GM23338 (cell line): ENCODE measurements at regions not wholly inside any gene's neighbourhood (a gene's known extent, or its start where the extent isn't known, plus 50 kb on each side); places are given as distances from the start of the nearest gene placed in this dataset.

ENCODE experiments used
- ATAC-seq: fragments of 200-7000 bp; cut with Tn5 transposase; 3 replicates; pipeline ENCODE4 v1.9.1; 2020
- DNase-seq: peaks from one replicate; pipeline ENCODE4 v3.0.0-alpha.2; 2015; ENCODE audit warnings: low spot score
- H2AFZ ChIP-seq: fragments of 200-600 bp; sonication (generic); 2 replicates; pipeline ENCODE4 v1.8.0; 2016; ENCODE audit warnings: antibody characterized with exemption, mild to moderate bottlenecking, moderate library complexity
- H3F3A ChIP-seq: fragments of 200-600 bp; sonication (generic); replicated peaks from 2 replicates; pipeline ENCODE4 v1.8.0; 2017; ENCODE audit warnings: antibody characterized with exemption, mixed run types, low read depth
- H3K27ac ChIP-seq: fragments of 200-600 bp; sonication (generic); 2 replicates; pipeline ENCODE4 v1.6.1; 2016; ENCODE audit warnings: low read depth
- H3K27me3 ChIP-seq: fragments of 200-600 bp; sonication (generic); 2 replicates; pipeline ENCODE4 v1.8.0; 2016; ENCODE audit warnings: mild to moderate bottlenecking, mixed run types, moderate library complexity; ENCODE audit not compliant: insufficient read depth
- H3K36me3 ChIP-seq: fragments of 200-600 bp; sonication (generic); 2 replicates; pipeline ENCODE4 v1.8.0; 2016; ENCODE audit warnings: mild to moderate bottlenecking; ENCODE audit not compliant: insufficient read depth
- H3K4me1 ChIP-seq: fragments of 200-600 bp; sonication (generic); 2 replicates; pipeline ENCODE4 v1.8.0; 2016; ENCODE audit warnings: mild to moderate bottlenecking, moderate library complexity; ENCODE audit not compliant: insufficient read depth
- H3K4me2 ChIP-seq: fragments of 200-600 bp; sonication (generic); 2 replicates; pipeline ENCODE4 v1.7.1; 2017; ENCODE audit warnings: mixed run types
- H3K4me3 ChIP-seq: fragments of 200-600 bp; sonication (generic); 2 replicates; pipeline ENCODE4 v1.6.1; 2016; ENCODE audit warnings: mixed run types
- H3K79me2 ChIP-seq: fragments of 200-600 bp; sonication (generic); replicated peaks from 2 replicates; pipeline ENCODE4 v1.8.0; 2017; ENCODE audit warnings: mild to moderate bottlenecking; ENCODE audit not compliant: insufficient read depth
- H3K9me2 ChIP-seq: fragments of 200-600 bp; sonication (generic); 2 replicates; pipeline ENCODE4 v1.8.0; 2017; ENCODE audit not compliant: insufficient read depth
- H4K20me1 ChIP-seq: fragments of 200-600 bp; sonication (generic); replicated peaks from 2 replicates; pipeline ENCODE4 v1.8.0; 2017; ENCODE audit warnings: mild to moderate bottlenecking; ENCODE audit not compliant: insufficient read depth
- H3K27ac Mint-ChIP-seq: 2 replicates; pipeline ENCODE4 v1.8.0; 2020; ENCODE audit warnings: inconsistent platforms, mild to moderate bottlenecking, moderate library complexity, mixed read lengths
- H3K27me3 Mint-ChIP-seq: 3 replicates; pipeline ENCODE4 v1.8.0; 2022; ENCODE audit warnings: low read depth, mild to moderate bottlenecking, moderate library complexity, mixed read lengths, inconsistent platforms; ENCODE audit not compliant: insufficient read depth, poor library complexity
- H3K36me3 Mint-ChIP-seq: 3 replicates; pipeline ENCODE4 v1.8.0; 2021; ENCODE audit warnings: low read depth, mild to moderate bottlenecking, inconsistent platforms, moderate library complexity, mixed read lengths
- H3K4me1 Mint-ChIP-seq: 3 replicates; pipeline ENCODE4 v1.8.0; 2020; ENCODE audit warnings: mild to moderate bottlenecking, inconsistent platforms, mixed read lengths
- H3K4me3 Mint-ChIP-seq: 3 replicates; pipeline ENCODE4 v1.8.0; 2021; ENCODE audit warnings: moderate library complexity, mild to moderate bottlenecking, inconsistent platforms, mixed read lengths
- H3K9me3 Mint-ChIP-seq: 3 replicates; pipeline ENCODE4 v1.8.0; 2020; ENCODE audit warnings: moderate library complexity, mild to moderate bottlenecking, inconsistent platforms, mixed read lengths
- CREB1 ChIP-seq: fragments of 250-450 bp; sonication (Bioruptor Pico); IDR thresholded peaks from 2 replicates; pipeline ENCODE4 v1.5.0; 2020; ENCODE audit warnings: low read depth, mild to moderate bottlenecking, moderate library complexity
- EZH2 ChIP-seq: fragments of 200-600 bp; sonication (generic); IDR thresholded peaks from one replicate; pipeline ENCODE4 v1.8.0; 2017; ENCODE audit warnings: antibody characterized with exemption, mild to moderate bottlenecking, low read depth; ENCODE audit not compliant: unreplicated experiment
- EZH2phosphoT487 ChIP-seq: fragments of 200-600 bp; sonication (generic); IDR thresholded peaks from one replicate; pipeline ENCODE4 v1.8.1; 2018; ENCODE audit warnings: antibody characterized with exemption; ENCODE audit not compliant: unreplicated experiment
- JUNB ChIP-seq: IDR thresholded peaks from one replicate; pipeline ENCODE4 v1.6.1; 2016; ENCODE audit warnings: antibody characterized with exemption; ENCODE audit not compliant: unreplicated experiment
- NANOG ChIP-seq: IDR thresholded peaks from 2 replicates; pipeline ENCODE4 v1.6.1; 2016; ENCODE audit warnings: antibody characterized with exemption, borderline replicate concordance
- POLR2AphosphoS5 ChIP-seq: IDR thresholded peaks from 2 replicates; pipeline ENCODE4 v1.6.1; 2016; ENCODE audit warnings: antibody characterized with exemption, low read depth
- STAT1 ChIP-seq: IDR thresholded peaks from one replicate; pipeline ENCODE4 v1.6.1; 2016; ENCODE audit warnings: antibody characterized with exemption; ENCODE audit not compliant: unreplicated experiment
- ZNF114 ChIP-seq: fragments of 250-450 bp; sonication (Bioruptor Pico); IDR thresholded peaks from 2 replicates; pipeline ENCODE4 v1.5.0; 2020; ENCODE audit warnings: mild to moderate bottlenecking, moderate library complexity
- ZNF331 ChIP-seq: fragments of 250-450 bp; sonication (Bioruptor Pico); IDR thresholded peaks from 2 replicates; pipeline ENCODE4 v1.5.0; 2020; ENCODE audit warnings: low read depth, mild to moderate bottlenecking, moderate library complexity
- TF ChIP-seq, protein P1 (sequence below): fragments of 250-450 bp; sonication (Bioruptor Pico); IDR thresholded peaks from 2 replicates; pipeline ENCODE4 v1.5.0; 2020; ENCODE audit warnings: mild to moderate bottlenecking, moderate library complexity
- TF ChIP-seq, protein P2 (sequence below): IDR thresholded peaks from 2 replicates; pipeline ENCODE4 v1.6.1; 2016; ENCODE audit warnings: antibody characterized with exemption
- TF ChIP-seq, protein P3 (sequence below), 2 experiments: fragments of 200-600 bp in 1 of 2; sonication (generic) in 1 of 2; conservative IDR thresholded peaks; 2 replicates each; pipeline versions ENCODE4 v1.5.1 to v1.6.1; 2016 to 2017; ENCODE audit warnings: antibody characterized with exemption in 2 of 2, low read depth in 2 of 2, mild to moderate bottlenecking in 2 of 2, moderate library complexity in 1 of 2
- TF ChIP-seq, protein P4 (sequence below): IDR thresholded peaks from one replicate; pipeline ENCODE4 v1.6.1; 2018; ENCODE audit warnings: antibody characterized with exemption; ENCODE audit not compliant: unreplicated experiment

DNA sequence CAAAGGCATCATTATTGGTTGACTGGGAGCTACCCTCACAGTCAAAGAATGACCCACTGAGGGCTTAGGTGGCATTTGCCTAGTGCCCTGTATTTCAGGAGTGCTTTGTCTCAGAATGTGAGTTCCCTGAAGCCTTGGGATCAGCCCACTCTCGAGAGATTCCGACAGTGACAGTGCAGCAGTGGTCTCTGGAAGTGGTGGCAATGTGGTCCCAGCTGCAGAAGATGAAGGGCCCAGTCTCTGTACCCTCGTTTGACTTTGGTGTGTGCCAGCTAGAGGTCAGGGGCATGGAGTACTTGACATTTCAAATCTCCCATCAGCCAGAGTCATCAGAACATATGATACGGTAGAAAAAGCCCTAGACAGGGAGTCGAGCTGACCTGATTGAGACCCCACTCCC lies 153.7 kb downstream of the EFNB1 start (continued):
- TF ChIP-seq, protein P1, sequence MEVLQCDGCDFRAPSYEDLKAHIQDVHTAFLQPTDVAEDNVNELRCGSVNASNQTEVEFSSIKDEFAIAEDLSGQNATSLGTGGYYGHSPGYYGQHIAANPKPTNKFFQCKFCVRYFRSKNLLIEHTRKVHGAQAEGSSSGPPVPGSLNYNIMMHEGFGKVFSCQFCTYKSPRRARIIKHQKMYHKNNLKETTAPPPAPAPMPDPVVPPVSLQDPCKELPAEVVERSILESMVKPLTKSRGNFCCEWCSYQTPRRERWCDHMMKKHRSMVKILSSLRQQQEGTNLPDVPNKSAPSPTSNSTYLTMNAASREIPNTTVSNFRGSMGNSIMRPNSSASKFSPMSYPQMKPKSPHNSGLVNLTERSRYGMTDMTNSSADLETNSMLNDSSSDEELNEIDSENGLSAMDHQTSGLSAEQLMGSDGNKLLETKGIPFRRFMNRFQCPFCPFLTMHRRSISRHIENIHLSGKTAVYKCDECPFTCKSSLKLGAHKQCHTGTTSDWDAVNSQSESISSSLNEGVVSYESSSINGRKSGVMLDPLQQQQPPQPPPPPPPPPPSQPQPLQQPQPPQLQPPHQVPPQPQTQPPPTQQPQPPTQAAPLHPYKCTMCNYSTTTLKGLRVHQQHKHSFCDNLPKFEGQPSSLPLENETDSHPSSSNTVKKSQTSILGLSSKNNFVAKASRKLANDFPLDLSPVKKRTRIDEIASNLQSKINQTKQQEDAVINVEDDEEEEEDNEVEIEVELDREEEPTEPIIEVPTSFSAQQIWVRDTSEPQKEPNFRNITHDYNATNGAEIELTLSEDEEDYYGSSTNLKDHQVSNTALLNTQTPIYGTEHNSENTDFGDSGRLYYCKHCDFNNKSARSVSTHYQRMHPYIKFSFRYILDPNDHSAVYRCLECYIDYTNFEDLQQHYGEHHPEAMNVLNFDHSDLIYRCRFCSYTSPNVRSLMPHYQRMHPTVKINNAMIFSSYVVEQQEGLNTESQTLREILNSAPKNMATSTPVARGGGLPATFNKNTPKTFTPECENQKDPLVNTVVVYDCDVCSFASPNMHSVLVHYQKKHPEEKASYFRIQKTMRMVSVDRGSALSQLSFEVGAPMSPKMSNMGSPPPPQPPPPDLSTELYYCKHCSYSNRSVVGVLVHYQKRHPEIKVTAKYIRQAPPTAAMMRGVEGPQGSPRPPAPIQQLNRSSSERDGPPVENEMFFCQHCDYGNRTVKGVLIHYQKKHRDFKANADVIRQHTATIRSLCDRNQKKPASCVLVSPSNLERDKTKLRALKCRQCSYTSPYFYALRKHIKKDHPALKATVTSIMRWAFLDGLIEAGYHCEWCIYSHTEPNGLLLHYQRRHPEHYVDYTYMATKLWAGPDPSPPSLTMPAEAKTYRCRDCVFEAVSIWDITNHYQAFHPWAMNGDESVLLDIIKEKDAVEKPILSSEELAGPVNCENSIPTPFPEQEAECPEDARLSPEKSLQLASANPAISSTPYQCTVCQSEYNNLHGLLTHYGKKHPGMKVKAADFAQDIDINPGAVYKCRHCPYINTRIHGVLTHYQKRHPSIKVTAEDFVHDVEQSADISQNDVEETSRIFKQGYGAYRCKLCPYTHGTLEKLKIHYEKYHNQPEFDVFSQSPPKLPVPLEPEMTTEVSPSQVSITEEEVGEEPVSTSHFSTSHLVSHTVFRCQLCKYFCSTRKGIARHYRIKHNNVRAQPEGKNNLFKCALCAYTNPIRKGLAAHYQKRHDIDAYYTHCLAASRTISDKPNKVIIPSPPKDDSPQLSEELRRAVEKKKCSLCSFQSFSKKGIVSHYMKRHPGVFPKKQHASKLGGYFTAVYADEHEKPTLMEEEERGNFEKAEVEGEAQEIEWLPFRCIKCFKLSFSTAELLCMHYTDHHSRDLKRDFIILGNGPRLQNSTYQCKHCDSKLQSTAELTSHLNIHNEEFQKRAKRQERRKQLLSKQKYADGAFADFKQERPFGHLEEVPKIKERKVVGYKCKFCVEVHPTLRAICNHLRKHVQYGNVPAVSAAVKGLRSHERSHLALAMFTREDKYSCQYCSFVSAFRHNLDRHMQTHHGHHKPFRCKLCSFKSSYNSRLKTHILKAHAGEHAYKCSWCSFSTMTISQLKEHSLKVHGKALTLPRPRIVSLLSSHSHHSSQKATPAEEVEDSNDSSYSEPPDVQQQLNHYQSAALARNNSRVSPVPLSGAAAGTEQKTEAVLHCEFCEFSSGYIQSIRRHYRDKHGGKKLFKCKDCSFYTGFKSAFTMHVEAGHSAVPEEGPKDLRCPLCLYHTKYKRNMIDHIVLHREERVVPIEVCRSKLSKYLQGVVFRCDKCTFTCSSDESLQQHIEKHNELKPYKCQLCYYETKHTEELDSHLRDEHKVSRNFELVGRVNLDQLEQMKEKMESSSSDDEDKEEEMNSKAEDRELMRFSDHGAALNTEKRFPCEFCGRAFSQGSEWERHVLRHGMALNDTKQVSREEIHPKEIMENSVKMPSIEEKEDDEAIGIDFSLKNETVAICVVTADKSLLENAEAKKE (CRISPR knock-in tag), result no peak

DNA sequence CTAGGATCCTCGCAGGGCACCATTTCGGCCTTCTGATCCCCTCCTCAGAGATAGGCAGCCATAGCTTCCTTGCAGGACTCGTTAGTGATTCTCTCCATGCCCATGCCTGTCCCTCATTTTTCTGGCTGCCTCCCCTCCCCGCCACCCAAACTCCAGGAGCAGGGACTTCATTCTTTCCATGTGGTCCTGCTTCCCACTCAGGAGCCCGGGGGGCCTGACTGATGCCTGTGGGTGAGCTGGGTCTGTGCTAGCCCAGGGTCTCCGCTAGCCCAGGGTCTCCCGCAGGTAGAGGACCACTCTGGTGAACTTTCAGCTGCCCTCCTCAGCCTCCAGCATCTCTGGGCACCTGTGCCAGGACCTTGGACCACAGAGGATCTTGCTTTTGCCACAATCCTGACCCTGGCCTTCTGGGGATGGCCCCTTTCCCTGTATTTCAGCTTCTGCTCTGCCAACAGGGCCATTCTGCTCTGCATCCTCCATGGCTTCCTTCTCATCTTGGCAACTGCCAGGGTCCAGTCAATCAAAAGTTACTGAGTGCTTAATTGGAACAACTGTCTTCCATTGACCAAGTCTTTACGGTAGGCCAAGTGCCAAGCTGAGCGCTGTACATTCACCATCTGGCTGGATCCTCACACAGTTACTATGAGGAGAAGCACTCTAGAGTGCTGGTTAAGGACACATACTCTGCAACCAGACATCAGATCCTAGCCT lies 152.2 kb downstream of the EFNB1 start:
- Histone ChIP-seq H3K36me3 (no peaks in the 10 kb centered on the region), H3K27me3 (no peaks in the 10 kb centered on the region), H3K79me2 (no peaks in the 10 kb centered on the region), H2AFZ (no peak overlapping the region), H3K4me3 (no peak overlapping the region), H3F3A (no peaks in the 10 kb centered on the region), H4K20me1 (no peaks in the 10 kb centered on the region), H3K4me2 (no peak overlapping the region), H3K4me1 (no peaks in the 10 kb centered on the region), H3K9me2 (no peaks in the 10 kb centered on the region), H3K27ac (no peak overlapping the region)
- Mint-ChIP-seq H3K4me1 (peaks cover 13% of the 10 kb centered on the region; the same call in 2 of the 3 replicates), H3K27me3 (peaks cover 2% of the 10 kb centered on the region), H3K4me3 (no peak overlapping the region), H3K9me3 (no peaks in the 10 kb centered on the region), H3K27ac (no peak overlapping the region), H3K36me3 (no peaks in the 10 kb centered on the region)
- ATAC-seq (no peak), DNase-seq (no peak)
- TF ChIP-seq, protein P2, sequence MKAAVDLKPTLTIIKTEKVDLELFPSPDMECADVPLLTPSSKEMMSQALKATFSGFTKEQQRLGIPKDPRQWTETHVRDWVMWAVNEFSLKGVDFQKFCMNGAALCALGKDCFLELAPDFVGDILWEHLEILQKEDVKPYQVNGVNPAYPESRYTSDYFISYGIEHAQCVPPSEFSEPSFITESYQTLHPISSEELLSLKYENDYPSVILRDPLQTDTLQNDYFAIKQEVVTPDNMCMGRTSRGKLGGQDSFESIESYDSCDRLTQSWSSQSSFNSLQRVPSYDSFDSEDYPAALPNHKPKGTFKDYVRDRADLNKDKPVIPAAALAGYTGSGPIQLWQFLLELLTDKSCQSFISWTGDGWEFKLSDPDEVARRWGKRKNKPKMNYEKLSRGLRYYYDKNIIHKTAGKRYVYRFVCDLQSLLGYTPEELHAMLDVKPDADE, result no peak
- TF ChIP-seq, protein P3, sequence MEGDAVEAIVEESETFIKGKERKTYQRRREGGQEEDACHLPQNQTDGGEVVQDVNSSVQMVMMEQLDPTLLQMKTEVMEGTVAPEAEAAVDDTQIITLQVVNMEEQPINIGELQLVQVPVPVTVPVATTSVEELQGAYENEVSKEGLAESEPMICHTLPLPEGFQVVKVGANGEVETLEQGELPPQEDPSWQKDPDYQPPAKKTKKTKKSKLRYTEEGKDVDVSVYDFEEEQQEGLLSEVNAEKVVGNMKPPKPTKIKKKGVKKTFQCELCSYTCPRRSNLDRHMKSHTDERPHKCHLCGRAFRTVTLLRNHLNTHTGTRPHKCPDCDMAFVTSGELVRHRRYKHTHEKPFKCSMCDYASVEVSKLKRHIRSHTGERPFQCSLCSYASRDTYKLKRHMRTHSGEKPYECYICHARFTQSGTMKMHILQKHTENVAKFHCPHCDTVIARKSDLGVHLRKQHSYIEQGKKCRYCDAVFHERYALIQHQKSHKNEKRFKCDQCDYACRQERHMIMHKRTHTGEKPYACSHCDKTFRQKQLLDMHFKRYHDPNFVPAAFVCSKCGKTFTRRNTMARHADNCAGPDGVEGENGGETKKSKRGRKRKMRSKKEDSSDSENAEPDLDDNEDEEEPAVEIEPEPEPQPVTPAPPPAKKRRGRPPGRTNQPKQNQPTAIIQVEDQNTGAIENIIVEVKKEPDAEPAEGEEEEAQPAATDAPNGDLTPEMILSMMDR (conservative IDR thresholded peaks at IDR 0.05; ENCODE audit: low read depth in 2 of 2), result no peak
- TF ChIP-seq POLR2AphosphoS5, result no peak
- no peak for TF ChIP-seq EZH2phosphoT487
- TF ChIP-seq STAT1, result no peak
- no peak for TF ChIP-seq JUNB
- TF ChIP-seq NANOG, result no peak
- no peak for TF ChIP-seq ZNF114 (CRISPR knock-in tag)
- TF ChIP-seq CREB1 (CRISPR knock-in tag), result no peak
- TF ChIP-seq ZNF331 (CRISPR knock-in tag), result no peak
- TF ChIP-seq EZH2, result no peak
- TF ChIP-seq, protein P4, sequence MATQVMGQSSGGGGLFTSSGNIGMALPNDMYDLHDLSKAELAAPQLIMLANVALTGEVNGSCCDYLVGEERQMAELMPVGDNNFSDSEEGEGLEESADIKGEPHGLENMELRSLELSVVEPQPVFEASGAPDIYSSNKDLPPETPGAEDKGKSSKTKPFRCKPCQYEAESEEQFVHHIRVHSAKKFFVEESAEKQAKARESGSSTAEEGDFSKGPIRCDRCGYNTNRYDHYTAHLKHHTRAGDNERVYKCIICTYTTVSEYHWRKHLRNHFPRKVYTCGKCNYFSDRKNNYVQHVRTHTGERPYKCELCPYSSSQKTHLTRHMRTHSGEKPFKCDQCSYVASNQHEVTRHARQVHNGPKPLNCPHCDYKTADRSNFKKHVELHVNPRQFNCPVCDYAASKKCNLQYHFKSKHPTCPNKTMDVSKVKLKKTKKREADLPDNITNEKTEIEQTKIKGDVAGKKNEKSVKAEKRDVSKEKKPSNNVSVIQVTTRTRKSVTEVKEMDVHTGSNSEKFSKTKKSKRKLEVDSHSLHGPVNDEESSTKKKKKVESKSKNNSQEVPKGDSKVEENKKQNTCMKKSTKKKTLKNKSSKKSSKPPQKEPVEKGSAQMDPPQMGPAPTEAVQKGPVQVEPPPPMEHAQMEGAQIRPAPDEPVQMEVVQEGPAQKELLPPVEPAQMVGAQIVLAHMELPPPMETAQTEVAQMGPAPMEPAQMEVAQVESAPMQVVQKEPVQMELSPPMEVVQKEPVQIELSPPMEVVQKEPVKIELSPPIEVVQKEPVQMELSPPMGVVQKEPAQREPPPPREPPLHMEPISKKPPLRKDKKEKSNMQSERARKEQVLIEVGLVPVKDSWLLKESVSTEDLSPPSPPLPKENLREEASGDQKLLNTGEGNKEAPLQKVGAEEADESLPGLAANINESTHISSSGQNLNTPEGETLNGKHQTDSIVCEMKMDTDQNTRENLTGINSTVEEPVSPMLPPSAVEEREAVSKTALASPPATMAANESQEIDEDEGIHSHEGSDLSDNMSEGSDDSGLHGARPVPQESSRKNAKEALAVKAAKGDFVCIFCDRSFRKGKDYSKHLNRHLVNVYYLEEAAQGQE, result no peak
